Amniotic epithelial cell (primary cell): ENCODE measurements at regions not wholly inside any gene's neighbourhood (a gene's known extent, or its start where the extent isn't known, plus 50 kb on each side); places are given as distances from the start of the nearest gene placed in this dataset.
"Not testable (repeated sequence)": the region's sequence is repeated elsewhere in the genome, so short reads cannot be mapped to it uniquely, and the experiment has no call there.

Experiments
- DNase-seq: peaks from one replicate; pipeline ENCODE4 v3.0.0-alpha.2; 2010; ENCODE audit warnings: low read depth

DNA sequence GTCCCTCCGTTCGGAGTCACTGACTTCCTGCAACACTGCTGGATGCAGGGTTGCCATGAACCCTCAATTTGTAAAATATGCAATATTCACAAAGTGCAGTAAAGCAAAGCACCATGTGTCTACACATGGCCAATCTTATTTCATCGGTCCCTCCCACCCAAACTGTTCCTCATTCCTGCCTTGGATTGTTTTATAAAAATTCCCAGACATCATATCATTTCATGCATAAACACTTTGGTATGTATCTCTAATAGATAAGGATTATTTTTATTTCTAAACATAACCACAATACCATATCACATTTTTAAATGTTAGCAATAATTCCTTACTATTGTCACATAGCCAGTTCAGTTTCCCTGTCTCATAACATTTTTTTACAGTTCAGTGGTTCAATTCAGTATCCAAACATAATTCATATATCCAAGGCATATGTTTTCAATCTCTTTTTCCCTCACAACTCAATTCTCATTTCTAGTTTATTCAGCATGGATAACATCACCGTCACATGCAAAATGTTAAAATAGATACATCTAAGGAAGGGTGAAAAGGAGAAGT, 82.0 kb upstream of the PCAT7 start:
- DNase-seq = peak; percentile 24

DNA sequence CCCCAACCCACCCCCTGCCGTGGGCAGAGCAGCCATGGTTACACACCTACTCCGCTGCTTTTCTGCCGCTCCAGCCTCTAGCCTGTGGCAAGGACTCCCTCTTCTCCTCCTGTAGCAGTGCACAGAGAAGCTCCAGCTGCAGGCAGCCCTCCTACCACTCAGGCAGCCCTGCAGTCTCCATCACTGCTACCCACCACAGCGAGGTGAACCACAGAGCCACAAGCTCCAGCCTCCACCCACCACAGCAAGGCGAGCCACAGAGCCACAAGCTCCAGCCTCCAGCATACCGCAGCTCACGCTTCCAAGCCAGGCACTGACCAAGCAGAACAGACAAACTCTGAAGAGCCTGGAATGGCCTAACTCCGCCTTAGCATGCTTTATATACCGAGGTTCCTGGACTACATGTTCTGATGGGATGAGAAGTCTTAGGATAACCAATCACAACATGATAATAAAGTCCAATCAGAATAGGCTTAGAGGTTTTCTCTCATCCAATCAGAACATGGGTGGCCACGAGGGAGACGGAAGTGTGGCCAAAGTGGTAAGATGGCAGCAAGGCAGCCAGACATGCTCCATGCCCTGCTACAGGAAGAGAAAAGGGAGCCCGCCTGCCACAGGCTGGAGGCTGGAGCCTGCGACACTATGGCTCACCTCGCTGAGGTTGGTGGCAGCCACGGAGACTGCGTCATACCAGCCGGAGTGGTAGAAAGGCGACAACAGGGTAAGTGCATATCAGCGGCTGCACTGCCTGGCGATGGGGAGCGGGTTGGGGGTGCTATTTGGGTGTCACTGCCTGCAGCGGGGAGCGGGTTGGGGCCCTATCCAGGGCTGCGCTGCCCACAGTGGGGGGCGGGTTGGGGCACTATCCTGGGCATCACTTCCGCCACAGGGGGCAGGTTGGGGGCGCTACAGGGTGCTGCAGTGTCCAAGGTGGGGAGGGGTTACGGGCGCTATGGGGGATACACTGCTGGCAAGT, 75.8 kb upstream of the PCAT7 start:
- no peak for DNase-seq

DNA sequence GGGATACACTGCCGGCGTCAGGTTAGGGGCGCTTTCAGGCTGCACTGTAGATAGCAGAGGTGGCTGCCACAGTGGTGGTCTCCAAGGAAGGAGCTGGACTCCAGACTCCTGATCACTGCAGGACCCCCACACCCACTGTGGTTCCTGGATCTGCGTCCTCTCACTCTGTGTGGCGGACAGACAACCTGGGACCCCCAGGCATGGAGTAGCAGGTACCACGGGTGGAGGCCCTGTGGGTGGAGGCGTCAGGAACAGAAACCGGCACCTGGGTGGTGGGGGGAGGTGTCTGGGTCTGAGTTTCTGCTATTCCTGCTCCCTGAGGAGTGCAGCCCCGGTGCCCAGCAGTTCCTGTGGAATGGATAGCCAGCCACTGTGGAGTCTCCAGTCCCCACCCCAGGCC, 75.1 kb upstream of the PCAT7 start:
- DNase-seq = no peak

DNA sequence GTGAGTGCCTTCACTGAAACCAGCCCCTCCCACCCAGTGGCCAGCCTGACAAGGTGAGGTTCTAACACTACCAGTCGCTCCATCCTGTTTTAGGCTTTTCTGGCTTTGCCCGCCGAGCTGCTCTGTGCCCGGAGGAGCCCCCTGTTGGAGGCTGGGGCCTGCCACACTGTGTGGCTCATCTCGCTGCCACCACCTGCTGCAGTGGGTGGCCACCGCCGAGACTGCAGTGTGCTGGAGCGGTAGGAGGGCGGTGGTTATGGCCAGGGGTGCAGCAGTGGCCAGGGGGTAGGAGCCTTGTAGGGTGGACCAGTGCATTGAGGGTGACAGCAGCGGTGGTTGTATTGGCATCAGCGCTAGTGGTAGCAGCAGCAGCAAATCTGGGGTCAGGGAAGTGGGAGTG, 74.7 kb upstream of the PCAT7 start:
- DNase-seq = no peak

DNA sequence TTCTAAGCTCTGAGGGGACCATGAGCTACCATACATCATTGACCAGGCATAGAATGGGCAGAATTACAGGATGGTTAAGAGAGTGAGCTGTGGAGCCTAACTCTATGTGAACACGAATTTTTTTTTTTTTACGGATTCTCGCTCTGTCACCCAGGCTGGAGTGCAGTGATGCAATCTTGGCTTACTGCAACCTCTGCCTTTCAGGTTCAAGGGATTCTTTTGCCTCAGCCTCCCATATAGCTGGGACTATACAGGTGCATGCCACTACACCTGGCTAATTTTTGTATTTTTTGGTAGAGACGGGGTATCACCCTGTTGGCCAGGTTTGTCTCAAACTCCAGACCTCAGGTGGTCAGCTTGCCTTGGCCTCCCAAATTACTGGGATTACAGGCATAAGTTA, 72.8 kb upstream of the PCAT7 start:
- DNase-seq = no peak

DNA sequence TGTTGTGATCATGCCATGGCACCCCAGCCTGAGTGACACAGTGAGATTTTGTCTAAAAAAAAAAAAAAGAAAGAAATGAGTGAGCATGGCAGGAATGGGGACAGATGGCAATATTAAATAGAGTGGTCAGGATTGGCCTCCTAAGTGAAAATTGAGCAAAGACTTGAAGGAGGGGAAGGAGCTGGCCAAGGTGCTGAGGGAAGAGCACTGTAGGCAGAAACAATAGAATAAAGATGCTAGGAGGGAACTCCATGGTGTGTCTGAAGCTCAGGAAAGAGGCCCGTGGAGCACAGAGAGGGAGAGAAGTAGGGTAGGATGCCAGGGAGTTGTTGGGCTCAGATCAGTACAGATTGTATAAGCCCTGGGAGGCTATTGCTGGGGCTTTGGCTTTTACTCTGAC, 64.4 kb upstream of the PCAT7 start:
- peak; percentile 10 for DNase-seq

DNA sequence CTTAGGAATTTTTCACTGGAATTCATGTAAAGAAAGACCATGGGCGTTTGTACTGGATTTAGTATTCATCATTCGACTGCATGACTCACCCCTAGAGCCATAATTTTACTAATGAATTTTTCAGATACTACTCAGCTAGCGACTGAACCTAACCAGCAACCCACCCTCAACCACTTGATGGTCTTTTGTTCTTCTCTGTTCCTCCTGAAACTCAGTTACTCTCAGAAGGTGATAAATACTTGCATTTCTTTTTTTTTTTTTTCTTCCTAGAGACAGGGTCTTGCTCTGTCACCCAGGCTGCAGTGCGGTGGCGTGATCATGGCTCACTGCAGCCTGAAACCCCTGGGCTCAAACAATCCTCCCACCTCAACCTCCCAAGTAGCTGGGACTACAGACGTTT, 62.8 kb upstream of the PCAT7 start:
- DNase-seq = not testable (repeated sequence)

DNA sequence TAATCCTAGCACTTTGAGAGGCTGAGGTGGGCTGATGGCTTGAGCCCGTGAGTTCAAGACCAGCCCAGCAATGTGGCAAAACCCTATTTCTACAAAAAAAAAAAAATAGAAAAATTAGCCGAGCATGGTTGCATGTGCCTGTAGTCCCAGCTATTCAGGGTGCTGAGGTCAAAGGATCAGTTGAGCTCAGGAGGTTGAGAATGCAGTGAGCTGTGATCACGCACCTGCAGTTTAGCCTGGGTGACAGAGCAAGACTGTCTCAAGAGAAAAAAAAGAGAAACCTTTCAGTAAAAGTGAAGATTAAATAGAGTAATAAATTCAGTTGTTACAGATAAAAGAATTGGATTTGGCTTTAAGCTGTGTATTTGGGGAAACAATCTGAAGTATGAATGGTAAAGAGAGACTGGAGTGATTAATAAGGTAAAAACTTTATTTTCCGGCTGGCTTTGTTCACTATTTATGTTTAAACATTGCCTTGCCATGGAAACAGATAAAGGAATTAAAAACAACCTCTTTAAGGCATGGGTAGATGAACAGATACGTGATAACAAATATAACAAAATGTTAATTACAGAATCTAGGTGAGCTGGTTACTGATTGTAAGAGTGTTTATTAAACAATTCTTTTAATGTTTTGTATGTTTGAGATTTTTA, 56.0 kb upstream of the PCAT7 start:
- DNase-seq = no peak

DNA sequence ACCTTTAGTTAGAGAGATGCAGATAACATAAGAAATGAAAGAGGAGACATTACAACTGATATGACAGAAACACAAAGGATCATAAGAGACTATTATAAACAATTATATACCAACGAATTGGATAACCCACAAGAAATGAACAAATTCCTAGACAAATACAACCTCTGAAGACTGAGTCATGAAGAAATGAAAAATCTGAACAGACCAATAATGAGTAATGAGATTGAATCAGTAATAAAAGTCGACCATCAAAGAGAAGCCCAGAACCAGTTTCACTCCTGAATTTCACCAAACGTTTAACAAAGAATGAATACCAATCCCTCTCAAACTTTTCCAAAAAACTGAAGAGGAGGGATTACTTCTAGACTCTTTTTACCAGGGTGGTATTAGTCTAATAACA, 50.5 kb upstream of the PCAT7 start:
- DNase-seq = no peak
